GM19025 (cell line): ENCODE measurements at regions not wholly inside any gene's neighbourhood (a gene's known extent, or its start where the extent isn't known, plus 50 kb on each side); places are given as distances from the start of the nearest gene placed in this dataset.

ENCODE experiments used
- ATAC-seq: cut with Tn5 transposase; IDR thresholded peaks from one replicate; pipeline ENCODE4 v1.9.1; 2021; ENCODE audit warnings: mild to moderate bottlenecking, low read depth, moderate library complexity; ENCODE audit not compliant: unreplicated experiment

DNA sequence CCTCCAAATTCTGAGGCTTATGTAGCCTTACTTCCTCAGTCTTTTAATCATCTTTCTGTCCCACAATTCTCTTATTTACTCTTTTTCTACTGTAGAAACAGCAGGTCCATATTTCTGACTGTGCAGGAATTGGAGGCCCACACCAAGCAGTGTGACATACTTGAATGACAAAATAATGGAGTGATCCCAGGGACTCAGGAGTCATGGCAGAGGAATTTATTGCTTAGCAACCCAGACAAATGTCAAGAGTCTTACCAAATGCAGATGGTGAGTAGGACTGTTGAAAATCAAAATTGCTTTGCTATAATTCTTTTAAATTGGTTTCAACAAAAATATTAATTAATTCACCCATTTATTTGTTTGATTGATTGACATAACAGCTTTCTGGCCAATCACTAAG, 59.9 kb downstream of the HTR1B start:
- ATAC-seq, result no peak

DNA sequence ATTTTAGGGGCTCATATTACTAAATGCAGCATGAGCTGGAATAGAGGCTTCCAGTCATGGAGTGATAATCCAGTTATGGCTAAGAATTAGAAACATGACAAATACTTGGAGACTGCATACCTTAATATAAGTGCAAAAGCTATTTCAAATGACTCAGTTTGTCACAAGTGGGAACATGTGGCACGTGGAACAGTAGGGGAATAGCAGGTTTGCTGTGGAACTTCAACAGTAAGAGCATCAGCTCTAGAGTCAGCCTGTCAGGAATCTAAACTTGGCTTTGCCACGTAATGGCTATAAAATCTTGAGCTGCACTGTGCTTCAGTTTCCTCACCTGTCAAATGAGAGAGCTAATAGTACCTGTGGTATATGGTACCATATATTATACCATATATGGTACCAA, 62.1 kb downstream of the HTR1B start:
- ATAC-seq, result no peak

DNA sequence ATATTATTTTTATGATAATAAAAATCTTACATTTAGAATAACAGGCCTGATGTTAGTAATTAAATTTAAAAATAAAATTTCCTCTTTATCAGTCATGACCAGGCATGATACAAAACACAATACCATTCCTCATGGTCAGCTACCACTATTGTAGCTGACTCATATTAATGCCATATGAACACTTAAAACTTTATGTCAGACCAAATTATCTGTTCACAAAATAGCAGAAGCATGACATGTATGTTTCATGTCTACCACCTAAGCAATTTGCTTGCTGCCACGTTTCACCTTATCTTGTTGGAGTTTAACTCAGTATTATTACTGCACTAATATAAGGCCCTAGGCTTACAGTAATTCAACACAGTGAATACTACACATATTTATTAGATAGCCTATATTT, 65.7 kb downstream of the HTR1B start:
- ATAC-seq, result no peak

DNA sequence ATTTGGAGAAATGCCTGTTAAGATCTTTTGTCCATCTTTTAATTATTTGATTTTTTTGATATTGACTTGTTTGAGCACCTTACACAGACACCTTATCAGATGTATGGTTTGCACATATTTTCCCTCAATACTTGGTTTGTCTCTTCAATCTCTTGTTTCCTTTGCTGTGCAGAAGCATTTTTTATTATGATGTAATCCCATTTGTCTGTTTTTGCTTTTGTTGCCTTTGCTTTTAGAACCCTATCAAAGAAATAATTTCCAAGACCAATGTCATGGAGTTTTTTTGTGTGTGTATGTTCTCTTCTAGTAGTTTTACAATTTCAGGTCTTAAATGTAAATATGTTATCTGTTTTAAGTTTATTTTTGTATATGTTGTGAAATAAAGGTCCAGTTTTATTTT, 73.9 kb downstream of the HTR1B start:
- no peak for ATAC-seq

DNA sequence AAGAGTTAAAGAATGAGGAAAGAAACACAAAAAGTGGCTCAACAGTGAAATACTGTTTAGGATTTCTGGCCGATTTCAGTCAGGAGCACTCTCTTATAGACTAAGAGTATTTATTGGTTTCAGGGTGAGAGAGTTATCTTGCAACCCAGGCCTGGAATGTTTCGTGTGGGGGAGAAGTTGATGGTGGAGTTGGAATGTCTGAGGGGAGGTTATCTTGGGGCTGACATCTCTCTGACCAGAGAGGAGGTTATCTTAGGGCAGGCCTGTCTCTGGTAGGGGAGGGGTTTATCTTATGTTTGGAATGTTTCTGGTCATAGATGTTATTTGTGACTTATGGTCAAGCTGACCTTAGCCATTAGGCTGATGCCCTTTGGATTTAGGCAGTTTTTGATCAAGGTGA, 80.3 kb downstream of the HTR1B start:
- no peak for ATAC-seq

DNA sequence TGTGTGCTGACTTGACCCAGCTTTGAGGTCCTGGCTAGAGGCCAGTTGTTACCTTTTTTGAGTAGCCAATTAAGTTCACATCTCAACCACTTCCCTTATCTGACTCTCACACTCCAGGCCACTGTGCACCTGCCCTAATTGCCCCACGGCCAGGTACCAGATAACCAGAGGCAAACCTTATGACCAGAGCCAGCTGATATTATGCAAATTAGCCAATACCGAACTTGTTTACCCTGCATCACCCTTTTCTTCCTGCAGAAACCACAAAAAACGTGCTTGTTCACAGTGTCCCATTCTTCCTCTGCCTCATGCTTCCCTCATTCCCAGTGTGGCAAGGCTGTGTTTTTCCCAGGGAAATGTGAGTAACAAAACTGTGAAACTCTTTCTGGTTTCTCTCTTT, 89.3 kb downstream of the HTR1B start:
- ATAC-seq, result no peak

DNA sequence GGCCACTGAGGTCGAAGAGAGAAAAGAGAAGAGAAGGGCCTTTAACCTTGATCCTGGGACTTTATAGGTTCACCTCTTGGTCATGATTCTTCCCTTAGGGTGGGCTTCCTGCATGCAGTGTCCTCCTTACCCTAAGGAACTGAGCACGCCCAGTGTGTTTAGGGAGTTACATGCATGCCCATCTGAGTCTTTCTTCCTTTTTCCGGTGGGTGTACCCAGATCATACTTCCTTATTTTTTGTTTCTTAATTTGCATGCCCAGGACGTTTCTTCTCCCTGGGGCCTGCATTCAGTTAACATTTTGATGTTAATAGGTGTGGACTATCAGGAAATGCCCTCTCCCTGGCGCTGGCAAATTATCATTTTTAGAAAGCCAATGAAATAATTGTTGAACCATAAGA, 91.5 kb downstream of the HTR1B start:
- no peak for ATAC-seq

DNA sequence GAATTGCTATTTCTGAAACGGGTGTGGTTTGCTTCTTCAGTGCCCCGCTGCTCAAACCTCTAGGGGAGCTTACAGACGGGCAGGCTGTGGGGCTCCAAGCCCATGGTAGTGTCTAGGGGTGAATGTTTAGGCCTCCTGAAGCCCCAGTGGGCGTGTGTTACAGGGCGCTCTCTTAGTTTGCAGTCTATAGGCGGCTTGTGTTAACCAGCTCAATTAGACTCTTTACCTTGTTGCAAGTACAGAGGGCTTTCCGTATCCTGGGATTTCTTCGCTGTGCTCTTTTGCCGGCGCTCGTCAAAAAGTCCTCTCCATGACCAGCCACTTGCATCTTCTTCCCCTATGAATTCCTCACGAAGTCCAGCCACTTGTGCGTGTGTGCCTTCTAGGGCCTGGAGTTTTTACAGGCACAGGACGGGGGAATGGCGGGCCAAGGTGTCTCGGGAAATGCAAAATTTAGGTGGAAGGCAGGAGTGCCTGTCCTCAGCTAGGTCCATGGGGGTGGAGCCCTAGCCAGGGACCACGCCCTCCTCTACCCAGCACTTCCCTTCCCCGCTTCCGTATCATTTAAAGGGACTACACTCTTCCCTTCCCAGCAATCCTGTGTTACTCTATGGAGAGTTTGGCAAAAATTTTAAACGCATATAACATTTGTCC, 94.5 kb downstream of the HTR1B start:
- no peak for ATAC-seq

DNA sequence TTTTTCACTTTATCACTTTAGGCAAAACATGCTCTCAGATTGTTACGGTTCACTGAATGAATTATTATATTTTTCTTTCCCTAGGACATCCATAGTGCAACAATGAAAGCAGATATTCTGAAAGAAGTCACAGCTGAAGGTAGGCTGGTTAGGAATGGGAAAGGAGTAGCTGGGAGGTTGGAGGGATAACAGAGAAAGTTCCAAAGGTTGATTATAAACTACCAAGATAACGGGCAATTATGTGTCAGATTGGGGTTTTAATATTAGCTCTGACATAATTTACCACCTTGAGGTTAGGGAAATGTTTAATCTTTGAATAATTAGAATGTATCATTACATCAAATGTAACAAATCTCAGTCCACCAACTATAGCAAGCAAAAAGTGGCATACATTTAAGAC, 96.5 kb downstream of the HTR1B start:
- ATAC-seq, result no peak

DNA sequence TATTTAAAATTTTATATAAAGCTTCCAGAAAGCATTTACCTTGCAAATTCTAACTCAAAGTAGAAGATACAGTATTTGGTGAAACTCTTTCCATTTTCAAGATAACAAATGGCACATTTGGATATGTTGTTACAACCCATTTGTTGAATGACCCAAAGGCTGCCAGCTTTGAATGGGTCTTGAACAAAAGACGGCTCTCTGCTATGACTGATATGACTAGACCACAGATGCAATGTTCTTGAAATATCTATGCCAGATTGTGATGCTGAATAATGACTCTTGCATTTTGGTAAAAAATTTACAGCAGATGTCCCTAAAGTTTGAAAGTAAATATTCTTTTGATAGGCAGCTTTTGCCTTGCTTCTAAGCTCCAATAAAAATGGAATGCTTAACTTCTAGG, 99.6 kb downstream of the HTR1B start:
- no peak for ATAC-seq

DNA sequence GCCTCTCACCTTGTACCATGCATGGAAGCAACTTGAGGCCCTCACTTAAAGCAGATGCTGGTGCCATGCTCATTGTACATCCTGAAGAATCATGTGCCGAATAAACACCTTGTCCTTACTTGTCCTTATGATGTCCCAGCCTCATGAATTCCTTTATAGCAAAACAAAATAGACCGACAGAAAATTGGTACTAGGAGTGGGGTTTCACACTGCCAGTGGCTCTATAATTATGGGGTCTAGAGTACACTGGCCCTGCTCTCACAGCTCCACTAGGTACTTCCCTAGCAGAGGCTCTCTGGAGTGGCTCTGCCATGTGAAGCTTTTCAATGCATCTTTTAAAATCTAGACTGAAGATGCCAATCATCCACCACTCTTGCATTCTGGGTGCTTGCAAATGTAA, 101.2 kb downstream of the HTR1B start:
- no peak for ATAC-seq

DNA sequence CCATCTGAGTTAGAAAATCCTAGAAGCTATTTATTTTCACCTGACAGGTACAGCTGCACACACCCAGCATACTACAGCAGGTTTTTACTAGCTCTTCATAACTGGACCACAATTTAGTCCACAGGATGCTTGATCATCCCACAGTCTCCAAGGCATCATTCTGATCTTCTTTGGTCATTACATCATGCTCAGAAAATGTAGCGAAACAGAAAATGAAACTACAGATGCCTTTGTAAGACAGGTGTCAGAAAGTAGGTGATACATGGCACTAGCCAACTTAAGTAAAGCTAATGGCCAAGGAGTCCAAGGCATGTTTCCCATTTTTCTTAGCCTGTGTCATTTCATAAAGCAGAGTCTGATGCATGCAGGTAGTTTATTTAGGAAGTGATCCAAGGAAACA, 102.3 kb downstream of the HTR1B start:
- ATAC-seq, result no peak

DNA sequence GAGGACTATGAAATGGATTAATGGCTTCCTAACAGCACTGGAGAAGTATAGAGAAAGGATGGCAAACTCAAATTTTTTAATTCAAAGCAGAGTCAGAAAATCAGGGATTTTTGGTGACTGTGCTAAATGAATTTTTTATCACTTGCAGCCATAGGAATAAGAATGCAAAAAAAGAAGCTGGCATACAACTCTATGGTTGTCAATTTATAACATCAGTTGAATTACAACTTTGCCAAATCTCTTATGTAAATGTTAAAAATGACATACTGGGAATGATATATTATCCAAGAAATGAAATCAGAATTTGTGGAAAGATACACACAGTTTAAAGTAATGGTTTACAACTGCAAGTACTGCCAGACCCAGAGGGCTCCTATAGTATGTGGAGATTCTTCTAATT, 106.5 kb downstream of the HTR1B start:
- no peak for ATAC-seq

DNA sequence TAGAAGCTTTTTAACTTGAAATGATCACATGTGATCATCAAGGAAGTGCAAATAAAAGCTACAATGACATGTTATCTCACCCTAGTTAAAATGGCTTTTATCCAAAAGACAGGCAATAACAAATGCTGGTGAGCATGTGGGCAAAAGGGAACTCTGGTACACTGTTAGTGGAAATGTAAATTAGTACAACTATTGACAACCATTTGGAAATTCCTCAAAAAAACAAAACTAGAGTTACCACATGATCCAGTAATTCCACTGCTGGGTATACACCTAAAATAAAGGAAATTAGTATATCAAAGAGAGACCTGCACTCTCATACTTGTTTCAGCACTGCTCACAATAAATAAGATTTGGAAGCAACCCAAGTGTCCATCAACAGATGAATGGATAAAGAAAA, 108.7 kb downstream of the HTR1B start:
- ATAC-seq, result no peak

DNA sequence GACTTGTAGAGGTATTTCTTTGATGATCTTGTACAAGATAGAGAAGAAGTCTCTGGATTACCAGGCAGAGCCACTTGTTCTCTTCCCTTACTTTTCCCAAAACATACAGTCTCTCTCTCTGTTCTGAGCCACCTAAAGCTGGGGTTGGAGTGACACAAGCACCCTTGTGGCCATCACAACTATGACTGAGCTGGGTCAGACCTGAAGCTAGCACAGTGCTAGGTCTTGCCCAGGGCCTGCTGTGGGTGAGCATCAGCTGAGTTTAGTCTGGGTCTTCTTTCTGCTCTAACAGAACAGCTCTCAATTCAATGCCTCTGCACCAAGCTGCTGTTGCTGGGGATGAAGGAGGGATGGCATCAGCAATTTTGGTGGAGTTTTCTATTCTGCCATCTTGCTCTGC, 110.2 kb downstream of the HTR1B start:
- no peak for ATAC-seq

DNA sequence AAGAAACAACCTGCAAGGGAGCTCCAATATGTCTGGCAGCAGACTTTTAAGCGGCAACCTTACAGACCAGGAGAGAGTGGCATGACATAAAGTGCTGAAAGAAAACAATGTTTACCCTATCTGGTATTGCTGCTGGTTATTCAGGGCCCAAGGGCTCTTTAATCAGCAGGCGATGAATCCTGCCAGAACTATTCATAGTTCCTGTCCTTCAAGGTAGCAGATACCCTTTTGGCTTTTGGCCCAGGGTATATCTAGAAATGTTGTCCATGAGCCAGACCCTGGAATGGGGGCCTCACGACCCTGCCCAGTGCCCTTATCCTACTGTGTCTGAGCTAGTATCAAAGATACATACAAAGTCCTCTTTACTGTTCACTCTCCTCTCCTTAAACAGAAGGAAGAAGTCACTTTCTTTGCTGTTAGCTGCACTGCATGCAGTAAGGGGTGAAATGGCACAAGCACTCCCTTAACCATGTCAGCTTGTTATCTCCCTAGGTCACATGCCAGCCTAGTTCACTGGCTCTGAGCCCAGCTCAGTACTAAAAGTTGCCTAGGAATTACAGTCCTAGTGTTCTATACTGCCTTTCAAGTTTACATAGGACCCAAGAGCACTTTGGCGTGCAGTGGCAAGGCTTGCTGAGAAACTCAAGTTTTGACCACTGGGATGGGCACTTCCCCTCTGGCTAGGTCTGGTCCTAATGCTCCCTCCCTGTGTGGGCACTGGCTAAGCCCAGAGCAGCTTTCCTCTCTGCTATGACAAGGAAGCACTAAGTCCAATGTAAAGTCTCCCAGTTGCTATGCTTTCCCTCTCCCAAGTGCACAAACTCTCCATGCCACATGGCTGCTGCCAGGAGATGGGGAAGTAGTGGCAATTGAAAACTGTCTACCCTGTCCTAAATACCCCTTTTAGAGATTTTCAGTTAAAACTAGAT, 122.0 kb downstream of the HTR1B start:
- ATAC-seq, result no peak

DNA sequence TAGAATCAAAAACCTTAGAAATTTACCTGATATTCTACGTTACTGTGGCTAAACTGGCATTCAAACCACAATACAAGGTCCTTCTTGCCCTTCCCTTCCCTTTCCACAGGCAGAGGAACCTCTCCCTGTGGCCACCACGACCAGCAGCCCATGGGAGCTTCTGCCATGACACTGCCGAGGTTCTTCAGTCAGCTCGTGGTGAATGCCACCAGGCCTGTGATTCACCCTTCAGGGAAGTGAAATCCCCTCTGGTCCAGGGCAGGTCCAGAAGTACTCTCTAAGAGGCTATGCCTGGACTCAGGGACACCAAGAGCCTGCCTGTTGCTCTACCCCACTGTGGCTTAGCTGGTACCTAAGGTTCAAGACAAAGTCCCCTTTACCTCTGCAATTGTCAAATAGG, 123.0 kb downstream of the HTR1B start:
- ATAC-seq, result no peak

DNA sequence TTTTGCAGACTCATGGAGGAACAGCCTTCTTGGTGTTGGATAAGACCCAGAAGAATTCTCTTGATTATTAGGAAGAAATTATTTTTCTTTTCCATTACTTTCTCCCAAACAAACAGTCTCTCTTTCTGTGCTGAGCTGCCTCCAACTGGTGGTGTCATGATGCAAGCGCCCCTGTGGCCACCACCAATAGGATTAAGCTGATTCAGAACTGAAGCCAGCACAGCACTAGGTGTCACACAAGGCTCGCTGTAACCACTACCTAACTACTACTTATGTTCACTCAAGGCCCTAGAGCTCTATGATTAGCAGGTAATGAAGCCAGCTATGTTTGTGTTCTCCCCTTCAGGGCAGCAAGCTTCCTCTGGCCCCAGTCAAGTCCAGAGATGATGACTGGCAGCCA, 123.4 kb downstream of the HTR1B start:
- ATAC-seq, result no peak

DNA sequence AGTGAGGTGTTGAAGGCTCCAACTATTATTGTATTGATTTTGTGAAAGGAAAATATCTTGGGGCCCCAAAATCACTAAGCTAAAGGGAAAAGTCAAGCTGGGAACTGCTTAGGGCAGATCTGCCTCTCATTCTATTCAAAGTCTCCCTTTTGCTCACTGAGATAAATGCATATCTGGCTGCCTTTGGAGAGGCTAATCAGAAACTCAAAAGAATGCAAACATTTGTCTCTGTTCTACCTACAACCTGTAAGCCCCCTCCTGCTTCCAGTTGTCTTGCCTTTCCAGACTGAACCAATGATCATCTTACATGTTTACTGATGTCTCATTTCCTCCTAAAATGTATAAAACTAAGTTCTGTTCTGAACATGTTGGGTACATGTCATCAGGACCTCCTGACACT, 125.9 kb downstream of the HTR1B start:
- no peak for ATAC-seq

DNA sequence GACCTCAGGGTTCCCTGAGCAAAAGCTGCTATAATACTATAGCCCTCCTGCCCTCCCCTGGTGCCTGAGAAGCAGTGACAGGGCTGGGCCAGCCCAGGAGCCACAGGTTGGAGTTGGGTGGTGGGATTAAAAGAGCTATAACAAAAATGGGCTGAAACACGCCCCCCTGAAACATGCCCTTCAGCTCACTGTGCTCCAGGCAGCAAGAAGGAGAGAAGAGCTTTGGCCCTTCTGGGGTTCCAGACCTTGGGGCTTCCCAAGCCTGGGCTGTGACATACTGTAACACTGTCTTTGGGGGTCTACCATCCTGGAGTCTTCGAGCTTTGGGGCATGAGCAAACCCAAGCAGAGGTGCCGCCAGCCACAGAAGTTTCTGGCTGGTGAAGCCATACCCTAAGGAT, 129.2 kb downstream of the HTR1B start:
- no peak for ATAC-seq

DNA sequence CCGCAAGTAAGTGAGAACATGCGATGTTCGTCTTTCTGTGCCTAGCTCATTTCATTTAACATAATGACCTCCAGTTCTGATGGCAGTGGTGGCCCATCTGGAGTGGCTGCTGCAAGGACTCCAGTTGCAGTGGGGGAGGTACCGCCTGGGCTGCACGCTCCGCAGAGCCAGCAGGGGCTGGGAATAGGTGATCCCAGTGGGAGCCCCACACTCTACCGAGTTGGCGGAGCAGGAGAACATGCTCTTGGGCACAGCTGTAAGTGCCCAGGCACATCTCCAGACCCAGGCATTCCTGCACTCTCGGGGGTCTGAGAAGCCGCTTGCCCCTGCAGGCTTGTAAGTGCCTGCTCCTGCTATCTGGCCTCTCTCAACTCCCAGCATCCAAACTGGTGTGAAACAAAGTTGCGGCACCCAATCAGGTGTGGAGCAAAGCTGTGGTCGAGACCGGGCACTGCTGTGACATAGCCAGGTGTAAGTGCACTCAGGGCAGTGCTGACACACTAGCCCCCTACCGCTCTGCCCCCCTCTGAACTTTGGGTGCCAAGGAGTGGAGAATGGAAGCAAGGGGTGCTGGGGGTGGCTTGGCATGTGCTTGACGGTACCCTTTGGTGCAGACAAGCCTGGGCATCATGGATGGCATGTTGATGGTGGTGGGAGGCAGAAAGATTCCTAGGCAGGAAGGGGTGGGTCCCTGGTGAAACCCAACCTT, 130.2 kb downstream of the HTR1B start:
- ATAC-seq, result no peak

DNA sequence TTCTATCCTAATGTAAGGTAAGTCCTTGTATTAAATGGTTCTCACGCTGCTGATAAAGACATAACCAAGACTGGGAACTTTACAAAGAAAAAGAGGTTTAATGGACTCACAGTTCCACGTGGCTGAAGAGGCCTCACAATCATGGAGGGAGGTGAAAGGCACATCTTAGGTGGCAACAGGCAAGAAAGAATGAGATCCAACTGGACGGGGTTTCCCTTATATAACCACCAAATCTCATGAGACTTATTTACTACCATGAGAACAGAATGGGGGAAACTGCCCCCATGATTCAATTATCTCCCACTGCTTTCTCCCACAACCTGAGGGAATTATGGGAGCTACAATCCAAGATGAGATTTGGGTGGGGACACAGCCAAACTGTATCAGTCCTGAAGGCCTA, 136.6 kb downstream of the HTR1B start:
- no peak for ATAC-seq
